ENCODE measurements at regions not wholly inside any gene's neighbourhood (a gene's known extent, or its start where the extent isn't known, plus 50 kb on each side); places are given as distances from the start of the nearest gene placed in this dataset.

DNA sequence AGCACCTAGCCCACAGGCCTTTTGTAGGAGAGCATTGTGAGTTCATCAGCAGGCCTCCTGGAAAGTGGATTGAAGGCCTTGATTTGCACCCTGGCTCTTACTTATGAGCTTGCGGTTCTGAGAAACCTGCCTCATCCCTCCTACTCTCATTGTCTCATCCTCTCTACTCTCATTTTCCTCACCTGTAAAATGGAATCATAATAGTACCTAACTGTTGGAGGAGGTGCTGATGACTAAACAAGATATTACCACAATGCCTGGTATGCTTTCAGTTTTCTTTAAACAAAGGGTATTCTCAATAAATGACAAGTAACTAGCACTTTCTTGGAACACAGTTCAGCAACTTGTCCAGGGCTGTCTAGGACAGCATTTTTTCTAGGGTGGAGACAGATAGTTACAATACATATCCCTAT lies 243.1 kb upstream of the MAF start:
- ChIA-PET CTCF (no interaction called here), POLR2A (no interaction called here)
- Histone ChIP-seq H3K27ac (ENCODE audit: low read depth, low read length) (no peak overlapping the region), H3K27me3 (ENCODE audit: control insufficient read depth, insufficient read depth, low read length) (no peaks in the 10 kb centered on the region), H3K4me3 (ENCODE audit: low read depth, low read length) (no peak overlapping the region), H3K9me3 (ENCODE audit: control insufficient read depth, insufficient read depth, low read length) (peaks cover 21% of the 10 kb centered on the region)
- TF ChIP-seq, protein P1, sequence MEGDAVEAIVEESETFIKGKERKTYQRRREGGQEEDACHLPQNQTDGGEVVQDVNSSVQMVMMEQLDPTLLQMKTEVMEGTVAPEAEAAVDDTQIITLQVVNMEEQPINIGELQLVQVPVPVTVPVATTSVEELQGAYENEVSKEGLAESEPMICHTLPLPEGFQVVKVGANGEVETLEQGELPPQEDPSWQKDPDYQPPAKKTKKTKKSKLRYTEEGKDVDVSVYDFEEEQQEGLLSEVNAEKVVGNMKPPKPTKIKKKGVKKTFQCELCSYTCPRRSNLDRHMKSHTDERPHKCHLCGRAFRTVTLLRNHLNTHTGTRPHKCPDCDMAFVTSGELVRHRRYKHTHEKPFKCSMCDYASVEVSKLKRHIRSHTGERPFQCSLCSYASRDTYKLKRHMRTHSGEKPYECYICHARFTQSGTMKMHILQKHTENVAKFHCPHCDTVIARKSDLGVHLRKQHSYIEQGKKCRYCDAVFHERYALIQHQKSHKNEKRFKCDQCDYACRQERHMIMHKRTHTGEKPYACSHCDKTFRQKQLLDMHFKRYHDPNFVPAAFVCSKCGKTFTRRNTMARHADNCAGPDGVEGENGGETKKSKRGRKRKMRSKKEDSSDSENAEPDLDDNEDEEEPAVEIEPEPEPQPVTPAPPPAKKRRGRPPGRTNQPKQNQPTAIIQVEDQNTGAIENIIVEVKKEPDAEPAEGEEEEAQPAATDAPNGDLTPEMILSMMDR (IDR thresholded peaks at IDR 0.05; ENCODE audit: low read depth, low read length): no peak
- no peak for DNase-seq (ENCODE audit: low read depth, low spot score)

- no peak for DNase-seq (ENCODE audit: low read depth, low spot score)
- CTCF ChIA-PET: no interaction called here
- POLR2A ChIA-PET: no interaction called here
- peaks cover 18% of the 10 kb centered on the region for H3K9me3 ChIP-seq (ENCODE audit: control insufficient read depth, insufficient read depth, low read length)
- TF ChIP-seq, protein P1 (IDR thresholded peaks at IDR 0.05; ENCODE audit: low read depth, low read length): no peak
- no peak overlapping the region for H3K27ac ChIP-seq (ENCODE audit: low read depth, low read length)
- no peaks in the 10 kb centered on the region for H3K27me3 ChIP-seq (ENCODE audit: control insufficient read depth, insufficient read depth, low read length)
- H3K4me3 ChIP-seq (ENCODE audit: low read depth, low read length): no peak overlapping the region
Observed at GRCh38 chr16:79843145-79843544, 242.6 kb upstream of the MAF start.

DNA sequence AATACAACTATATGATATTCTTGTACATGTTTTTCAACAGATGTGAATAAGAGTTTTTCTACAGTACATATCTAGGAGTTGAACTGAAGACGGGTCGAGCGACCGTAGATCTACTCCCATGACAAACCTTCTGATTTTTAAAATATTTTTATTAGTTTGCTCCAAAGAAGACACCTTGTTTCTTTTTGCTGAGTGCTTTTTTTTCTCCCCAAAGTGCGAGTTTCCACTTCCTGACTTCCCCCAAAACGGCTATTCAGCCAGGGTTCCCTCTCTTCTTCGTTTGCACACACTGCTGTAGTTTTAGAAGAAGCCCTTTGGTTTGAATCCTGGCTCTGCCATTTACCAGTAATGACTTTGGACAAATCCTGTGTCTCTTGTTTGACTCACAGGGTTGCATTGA lies 241.7 kb upstream of the MAF start:
- POLR2A ChIA-PET: no interaction called here
- TF ChIP-seq, protein P1 (IDR thresholded peaks at IDR 0.05; ENCODE audit: low read depth, low read length): no peak
- Histone ChIP-seq H3K27me3 (ENCODE audit: control insufficient read depth, insufficient read depth, low read length) (no peaks in the 10 kb centered on the region), H3K27ac (ENCODE audit: low read depth, low read length) (no peak overlapping the region), H3K4me3 (ENCODE audit: low read depth, low read length) (no peak overlapping the region), H3K9me3 (ENCODE audit: control insufficient read depth, insufficient read depth, low read length) (peaks cover 15% of the 10 kb centered on the region)
- no peak for DNase-seq (ENCODE audit: low read depth, low spot score)
- CTCF ChIA-PET: no interaction called here

DNA sequence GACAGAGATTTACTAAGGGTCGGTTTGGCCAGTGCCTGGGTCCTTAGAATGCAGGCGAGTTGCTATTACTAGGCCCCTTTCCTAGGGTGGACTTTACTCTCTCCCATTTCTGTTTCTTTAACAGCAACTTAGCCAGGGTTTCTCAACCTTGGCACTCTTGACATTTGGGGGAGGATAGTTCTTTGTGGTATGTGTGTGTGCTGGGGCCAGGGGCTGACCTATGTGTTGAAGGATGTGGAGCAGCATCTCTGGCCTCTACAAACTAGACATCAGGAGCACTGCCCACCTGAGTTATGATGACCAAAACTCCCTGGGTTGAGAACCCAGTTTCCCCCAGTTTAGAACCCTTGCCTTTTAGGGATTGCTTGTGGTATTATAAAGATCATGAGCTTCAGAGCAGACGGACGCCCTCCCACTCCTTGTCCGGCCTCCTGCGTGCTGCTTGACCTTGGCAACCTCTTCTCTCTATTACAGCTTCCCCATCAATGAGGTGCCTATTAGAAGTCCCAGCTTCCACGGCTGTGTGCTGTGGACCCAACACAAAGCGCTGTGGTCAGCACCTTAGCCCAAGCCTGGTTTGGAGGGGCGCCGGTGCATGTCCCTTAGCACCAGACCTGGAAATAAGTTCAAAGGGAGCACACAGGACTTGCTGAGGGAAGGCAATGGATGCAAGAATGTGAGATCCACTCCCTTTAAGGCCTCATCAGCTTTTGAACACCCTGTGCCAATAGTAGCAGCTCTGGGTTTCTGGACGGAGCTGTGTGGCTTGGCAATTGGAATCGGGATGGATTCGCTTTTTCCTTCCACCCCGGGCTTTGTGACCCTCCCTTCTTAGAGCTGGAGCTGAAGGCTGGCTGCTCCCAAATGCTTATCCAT lies 239.2 kb upstream of the MAF start:
- H3K27ac ChIP-seq (ENCODE audit: low read depth, low read length): no peak overlapping the region
- no peaks in the 10 kb centered on the region for H3K27me3 ChIP-seq (ENCODE audit: control insufficient read depth, insufficient read depth, low read length)
- POLR2A ChIA-PET: no interaction called here
- CTCF ChIA-PET: interaction anchor here (1.1 kb wide), 1 partner anchor 530 kb away, joined by 3 read pairs; no protein-coding TSS in a partner anchor
- H3K9me3 ChIP-seq (ENCODE audit: control insufficient read depth, insufficient read depth, low read length): peaks cover 3% of the 10 kb centered on the region
- no peak for DNase-seq (ENCODE audit: low read depth, low spot score)
- no peak overlapping the region for H3K4me3 ChIP-seq (ENCODE audit: low read depth, low read length)
- TF ChIP-seq, protein P1 (IDR thresholded peaks at IDR 0.05; ENCODE audit: low read depth, low read length): no peak

- Histone ChIP-seq H3K27me3 (ENCODE audit: control insufficient read depth, insufficient read depth, low read length) (no peaks in the 10 kb centered on the region), H3K27ac (ENCODE audit: low read depth, low read length) (no peak overlapping the region), H3K4me3 (ENCODE audit: low read depth, low read length) (no peak overlapping the region), H3K9me3 (ENCODE audit: control insufficient read depth, insufficient read depth, low read length) (peaks cover 3% of the 10 kb centered on the region)
- TF ChIP-seq, protein P1 (IDR thresholded peaks at IDR 0.05; ENCODE audit: low read depth, low read length): no peak
- no peak for DNase-seq (ENCODE audit: low read depth, low spot score)
- POLR2A ChIA-PET: no interaction called here
- CTCF ChIA-PET: no interaction called here
Observed at GRCh38 chr16:79838496-79839259, 238.1 kb upstream of the MAF start.
